Thyroid gland (tissue), 4 donors: ENCODE measurements at regions not wholly inside any gene's neighbourhood (a gene's known extent, or its start where the extent isn't known, plus 50 kb on each side); places are given as distances from the start of the nearest gene placed in this dataset.

Source experiments
- DNase-seq, 2 donors: peaks; one replicate each; pipeline ENCODE4 v3.0.0-alpha.2; 2019
- H3K27ac ChIP-seq, 3 donors: fragments of 200-600 bp; sonication (generic); 1 replicate in 2 of 3; 2 replicates in 1 of 3; pipeline ENCODE4 v1.5.1; 2016 to 2019; ENCODE audit warnings: mild to moderate bottlenecking in 1 of 3, moderate library complexity in 1 of 3
- H3K27me3 ChIP-seq: fragments of 200-600 bp; sonication (generic); one replicate; pipeline ENCODE4 v1.5.1; 2019
- H3K36me3 ChIP-seq, 2 donors: fragments of 200-600 bp; sonication (generic); one replicate each; pipeline ENCODE4 v1.5.1; 2016 to 2019
- H3K4me1 ChIP-seq, 2 donors: fragments of 200-600 bp; sonication (generic); one replicate each; pipeline ENCODE4 v1.5.1; 2017 to 2019
- H3K4me3 ChIP-seq, 3 donors: fragments of 200-600 bp; sonication (generic); replicated peaks in 1 of 3; 1 replicate in 2 of 3; 2 replicates in 1 of 3; pipeline ENCODE4 v1.5.1; 2016; ENCODE audit warnings: mild to moderate bottlenecking in 1 of 3
- H3K9me3 ChIP-seq: fragments of 200-600 bp; sonication (generic); one replicate; pipeline ENCODE4 v1.5.1; 2017
- CTCF ChIP-seq, 6 experiments: fragments of 200-600 bp in 3 of 6; fragments of 450-650 bp in 3 of 6; sonication (generic) in 3 of 6; IDR thresholded peaks; one replicate each; pipeline ENCODE4 v1.5.1; 2016 to 2019; ENCODE audit warnings: antibody characterized with exemption in 6 of 6, mild to moderate bottlenecking in 2 of 6, inconsistent platforms in 1 of 6, moderate library complexity in 1 of 6
- POLR2A ChIP-seq, 2 donors: fragments of 450-650 bp; IDR thresholded peaks; one replicate each; pipeline ENCODE4 v1.6.1; 2017; ENCODE audit warnings: antibody characterized with exemption in 2 of 2, mild to moderate bottlenecking in 2 of 2, moderate library complexity in 1 of 2
- WGBS, 2 donors: methylation state at CpG; one replicate each; pipeline ENCODE4 v1.1.5; 2017; 5-methylcytosine and 5-hydroxymethylcytosine counted together
- intact Hi-C: fragments of 100-400 bp; cut with DNase I; formaldehyde crosslinking; loops from one replicate; pipeline ENCODE4 v1.15.1; 2023

DNA sequence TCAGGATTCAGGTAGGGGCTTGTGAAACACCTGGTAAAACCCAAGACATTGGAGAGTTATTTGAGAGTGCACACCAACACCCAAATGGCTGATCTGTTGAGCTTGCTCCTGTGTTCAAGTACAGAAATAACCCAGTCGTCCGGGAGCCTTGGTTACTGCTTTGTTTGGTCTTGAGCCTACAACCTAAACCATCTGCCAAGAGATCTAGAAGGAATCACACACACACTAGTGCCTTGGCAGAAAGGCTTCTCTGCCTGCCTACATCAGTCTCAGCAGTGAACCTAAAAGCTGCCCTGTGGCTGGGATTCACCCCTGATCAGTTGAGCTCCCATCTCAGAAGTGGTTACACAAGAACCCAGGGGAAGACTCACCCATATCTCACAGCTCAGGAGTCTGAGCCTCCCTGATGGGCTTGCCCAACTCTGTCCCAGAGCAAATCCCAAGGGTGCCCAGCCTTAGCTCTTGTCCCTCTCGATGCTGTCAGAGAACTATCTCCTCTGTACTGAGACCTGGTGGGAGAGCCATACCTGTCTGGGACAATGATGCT, 167.6 kb downstream of the CXCL12 start:
- no peaks in the 10 kb centered on the region for H3K36me3 ChIP-seq
- no peak overlapping the region for H3K4me3 ChIP-seq
- H3K27me3 ChIP-seq, result no peaks in the 10 kb centered on the region
- no peak overlapping the region for H3K27ac ChIP-seq
- TF ChIP-seq CTCF (IDR thresholded peaks at IDR 0.05), result no peak
- DNase-seq, result no peak
- intact Hi-C loops, result no loop called here
- H3K4me1 ChIP-seq, result no peaks in the 10 kb centered on the region
- 74 to 75% methylated on average over 2 to 3 of the region's 3 CpGs for WGBS, 2 donors
- H3K9me3 ChIP-seq, result no peaks in the 10 kb centered on the region

DNA sequence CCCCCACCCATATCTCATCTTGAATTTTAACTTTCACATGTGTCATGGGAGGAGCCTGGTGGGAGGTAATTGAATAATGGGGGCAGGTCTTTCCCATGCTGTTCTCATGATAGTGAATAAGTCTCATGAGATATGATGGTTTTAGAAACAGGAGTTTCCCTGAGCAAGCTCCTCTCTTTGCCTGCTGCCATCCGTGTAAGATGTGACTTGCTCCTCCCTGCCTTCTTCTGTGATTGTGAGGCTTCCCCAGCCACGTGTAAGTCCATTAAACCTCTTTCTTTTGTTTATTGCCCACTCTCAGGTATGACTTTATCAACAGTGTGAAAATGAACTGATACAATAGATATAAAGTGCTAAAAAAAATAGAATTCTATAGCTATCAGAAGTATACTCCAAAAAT, 168.8 kb downstream of the CXCL12 start:
- Histone ChIP-seq H3K27me3 (no peaks in the 10 kb centered on the region), H3K4me1 (no peaks in the 10 kb centered on the region), H3K9me3 (no peaks in the 10 kb centered on the region), H3K36me3 (no peaks in the 10 kb centered on the region), H3K4me3 (no peak overlapping the region), H3K27ac (no peak overlapping the region)
- WGBS, 2 donors, result 83 to 86% methylated on average over 2 of the region's 2 CpGs
- TF ChIP-seq CTCF (IDR thresholded peaks at IDR 0.05) (no peak), POLR2A (IDR thresholded peaks at IDR 0.05) (no peak)
- DNase-seq, result no peak
- intact Hi-C loops, result no loop called here

- 79 to 91% methylated on average over 4 of the region's 4 CpGs for WGBS, 2 donors
- TF ChIP-seq POLR2A (IDR thresholded peaks at IDR 0.05) (no peak), CTCF (IDR thresholded peaks at IDR 0.05) (no peak)
- H3K9me3 ChIP-seq, result no peaks in the 10 kb centered on the region
- intact Hi-C loops, result no loop called here
- no peaks in the 10 kb centered on the region for H3K27me3 ChIP-seq
- DNase-seq, result no peak
- H3K4me3 ChIP-seq, result no peak overlapping the region
- no peak overlapping the region for H3K27ac ChIP-seq
- H3K4me1 ChIP-seq, result peaks cover 0 to 4% of the 10 kb centered on the region in 2 donors
- no peaks in the 10 kb centered on the region for H3K36me3 ChIP-seq
Observed at GRCh38 chr10:44209811-44210210, 175.1 kb downstream of the CXCL12 start.

- intact Hi-C loops, result no loop called here
- TF ChIP-seq POLR2A (IDR thresholded peaks at IDR 0.05) (no peak), CTCF (IDR thresholded peaks at IDR 0.05) (no peak)
Observed at GRCh38 chr10:44207160-44207559, 177.7 kb downstream of the CXCL12 start.

GRCh38 chr10:44206127-44206818, 178.6 kb downstream of the CXCL12 start:
- intact Hi-C loops, result no loop called here
- Histone ChIP-seq H3K4me3 (no peak overlapping the region), H3K27me3 (no peaks in the 10 kb centered on the region), H3K4me1 (peaks cover 0 to 4% of the 10 kb centered on the region in 2 donors), H3K9me3 (no peaks in the 10 kb centered on the region), H3K27ac (no peak overlapping the region), H3K36me3 (no peaks in the 10 kb centered on the region)
- WGBS, 2 donors, result 77 to 82% methylated on average over 21 to 25 of the region's 25 CpGs
- no peak for TF ChIP-seq POLR2A (IDR thresholded peaks at IDR 0.05)
- no peak for TF ChIP-seq CTCF (IDR thresholded peaks at IDR 0.05)
- DNase-seq, result peak; percentile 47 to 58

More at GRCh38 chr10:44207160-44207559, 177.7 kb downstream of the CXCL12 start:
- no peaks in the 10 kb centered on the region for H3K9me3 ChIP-seq
- no peaks in the 10 kb centered on the region for H3K27me3 ChIP-seq
- no peak overlapping the region for H3K4me3 ChIP-seq
- H3K4me1 ChIP-seq, result peaks cover 0 to 4% of the 10 kb centered on the region in 2 donors
- no peak for DNase-seq
- no peaks in the 10 kb centered on the region for H3K36me3 ChIP-seq
- 89 to 96% methylated on average over 9 of the region's 9 CpGs for WGBS, 2 donors
- H3K27ac ChIP-seq, result no peak overlapping the region
